ENCODE measurements at regions not wholly inside any gene's neighbourhood (a gene's known extent, or its start where the extent isn't known, plus 50 kb on each side); places are given as distances from the start of the nearest gene placed in this dataset.

DNA sequence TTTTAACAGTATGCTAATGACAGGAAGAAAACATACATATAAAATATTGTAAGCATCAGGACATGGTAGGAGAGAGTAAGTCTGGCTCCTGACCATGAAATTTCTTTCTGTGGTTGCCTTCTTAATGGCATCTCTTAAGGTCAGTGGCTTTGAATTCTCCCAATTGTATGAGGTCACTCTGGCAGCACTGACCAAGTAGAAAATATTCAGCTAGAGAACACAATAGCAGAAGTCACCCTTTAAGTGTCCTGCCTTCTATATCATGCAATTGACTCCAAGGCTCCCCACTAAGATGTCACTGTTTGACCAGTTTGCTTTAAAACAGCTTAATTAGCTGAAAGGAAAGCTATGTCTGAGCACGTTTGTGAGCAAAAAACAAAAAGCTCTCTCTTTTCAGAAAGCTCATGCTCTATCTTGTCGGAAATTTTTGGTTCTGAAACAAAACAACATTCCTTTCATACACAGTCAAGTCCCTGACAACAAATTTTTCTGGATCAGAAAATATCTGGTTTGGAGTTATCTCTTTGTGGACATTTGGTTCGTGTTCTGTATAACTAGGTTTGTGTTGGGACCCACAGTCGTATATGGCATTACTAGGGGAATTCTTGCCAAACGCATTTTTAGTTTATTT lies 120.9 kb upstream of the IFNGR1 start:
- no peak for ATAC-seq
- TF ChIP-seq, protein P1, sequence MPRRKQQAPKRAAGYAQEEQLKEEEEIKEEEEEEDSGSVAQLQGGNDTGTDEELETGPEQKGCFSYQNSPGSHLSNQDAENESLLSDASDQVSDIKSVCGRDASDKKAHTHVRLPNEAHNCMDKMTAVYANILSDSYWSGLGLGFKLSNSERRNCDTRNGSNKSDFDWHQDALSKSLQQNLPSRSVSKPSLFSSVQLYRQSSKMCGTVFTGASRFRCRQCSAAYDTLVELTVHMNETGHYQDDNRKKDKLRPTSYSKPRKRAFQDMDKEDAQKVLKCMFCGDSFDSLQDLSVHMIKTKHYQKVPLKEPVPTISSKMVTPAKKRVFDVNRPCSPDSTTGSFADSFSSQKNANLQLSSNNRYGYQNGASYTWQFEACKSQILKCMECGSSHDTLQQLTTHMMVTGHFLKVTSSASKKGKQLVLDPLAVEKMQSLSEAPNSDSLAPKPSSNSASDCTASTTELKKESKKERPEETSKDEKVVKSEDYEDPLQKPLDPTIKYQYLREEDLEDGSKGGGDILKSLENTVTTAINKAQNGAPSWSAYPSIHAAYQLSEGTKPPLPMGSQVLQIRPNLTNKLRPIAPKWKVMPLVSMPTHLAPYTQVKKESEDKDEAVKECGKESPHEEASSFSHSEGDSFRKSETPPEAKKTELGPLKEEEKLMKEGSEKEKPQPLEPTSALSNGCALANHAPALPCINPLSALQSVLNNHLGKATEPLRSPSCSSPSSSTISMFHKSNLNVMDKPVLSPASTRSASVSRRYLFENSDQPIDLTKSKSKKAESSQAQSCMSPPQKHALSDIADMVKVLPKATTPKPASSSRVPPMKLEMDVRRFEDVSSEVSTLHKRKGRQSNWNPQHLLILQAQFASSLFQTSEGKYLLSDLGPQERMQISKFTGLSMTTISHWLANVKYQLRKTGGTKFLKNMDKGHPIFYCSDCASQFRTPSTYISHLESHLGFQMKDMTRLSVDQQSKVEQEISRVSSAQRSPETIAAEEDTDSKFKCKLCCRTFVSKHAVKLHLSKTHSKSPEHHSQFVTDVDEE (CRISPR knock-in tag; IDR thresholded peaks at IDR 0.05) = no peak
- TF ChIP-seq ZFP3 (CRISPR knock-in tag; IDR thresholded peaks at IDR 0.05) (no peak), OSR1 (CRISPR knock-in tag; IDR thresholded peaks at IDR 0.05) (no peak), TOX (CRISPR knock-in tag; IDR thresholded peaks at IDR 0.05; ENCODE audit: borderline replicate concordance) (no peak), PPARA (CRISPR knock-in tag; IDR thresholded peaks at IDR 0.05; ENCODE audit: borderline replicate concordance) (no peak), ZNF8 (CRISPR knock-in tag; IDR thresholded peaks at IDR 0.05) (no peak), ARNTL (CRISPR knock-in tag; IDR thresholded peaks at IDR 0.05; ENCODE audit: borderline replicate concordance, low read depth) (no peak), ESRRG (CRISPR knock-in tag; IDR thresholded peaks at IDR 0.05) (no peak), CSDC2 (CRISPR knock-in tag; IDR thresholded peaks at IDR 0.05) (no peak), GLIS3 (CRISPR knock-in tag; IDR thresholded peaks at IDR 0.05) (no peak), ZNF70 (CRISPR knock-in tag; IDR thresholded peaks at IDR 0.05) (no peak), BACH2 (CRISPR knock-in tag; IDR thresholded peaks at IDR 0.05; ENCODE audit: borderline replicate concordance) (no peak), ZC3H10 (CRISPR knock-in tag; IDR thresholded peaks at IDR 0.05) (no peak), ZFP30 (CRISPR knock-in tag; IDR thresholded peaks at IDR 0.05) (no peak), SNAI2 (CRISPR knock-in tag; IDR thresholded peaks at IDR 0.05) (no peak), ISL1 (CRISPR knock-in tag; IDR thresholded peaks at IDR 0.05) (no peak)
- TF ChIP-seq, protein P2, sequence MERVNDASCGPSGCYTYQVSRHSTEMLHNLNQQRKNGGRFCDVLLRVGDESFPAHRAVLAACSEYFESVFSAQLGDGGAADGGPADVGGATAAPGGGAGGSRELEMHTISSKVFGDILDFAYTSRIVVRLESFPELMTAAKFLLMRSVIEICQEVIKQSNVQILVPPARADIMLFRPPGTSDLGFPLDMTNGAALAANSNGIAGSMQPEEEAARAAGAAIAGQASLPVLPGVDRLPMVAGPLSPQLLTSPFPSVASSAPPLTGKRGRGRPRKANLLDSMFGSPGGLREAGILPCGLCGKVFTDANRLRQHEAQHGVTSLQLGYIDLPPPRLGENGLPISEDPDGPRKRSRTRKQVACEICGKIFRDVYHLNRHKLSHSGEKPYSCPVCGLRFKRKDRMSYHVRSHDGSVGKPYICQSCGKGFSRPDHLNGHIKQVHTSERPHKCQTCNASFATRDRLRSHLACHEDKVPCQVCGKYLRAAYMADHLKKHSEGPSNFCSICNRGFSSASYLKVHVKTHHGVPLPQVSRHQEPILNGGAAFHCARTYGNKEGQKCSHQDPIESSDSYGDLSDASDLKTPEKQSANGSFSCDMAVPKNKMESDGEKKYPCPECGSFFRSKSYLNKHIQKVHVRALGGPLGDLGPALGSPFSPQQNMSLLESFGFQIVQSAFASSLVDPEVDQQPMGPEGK (CRISPR knock-in tag; IDR thresholded peaks at IDR 0.05; ENCODE audit: borderline replicate concordance) = no peak
- TF ChIP-seq, protein P3, sequence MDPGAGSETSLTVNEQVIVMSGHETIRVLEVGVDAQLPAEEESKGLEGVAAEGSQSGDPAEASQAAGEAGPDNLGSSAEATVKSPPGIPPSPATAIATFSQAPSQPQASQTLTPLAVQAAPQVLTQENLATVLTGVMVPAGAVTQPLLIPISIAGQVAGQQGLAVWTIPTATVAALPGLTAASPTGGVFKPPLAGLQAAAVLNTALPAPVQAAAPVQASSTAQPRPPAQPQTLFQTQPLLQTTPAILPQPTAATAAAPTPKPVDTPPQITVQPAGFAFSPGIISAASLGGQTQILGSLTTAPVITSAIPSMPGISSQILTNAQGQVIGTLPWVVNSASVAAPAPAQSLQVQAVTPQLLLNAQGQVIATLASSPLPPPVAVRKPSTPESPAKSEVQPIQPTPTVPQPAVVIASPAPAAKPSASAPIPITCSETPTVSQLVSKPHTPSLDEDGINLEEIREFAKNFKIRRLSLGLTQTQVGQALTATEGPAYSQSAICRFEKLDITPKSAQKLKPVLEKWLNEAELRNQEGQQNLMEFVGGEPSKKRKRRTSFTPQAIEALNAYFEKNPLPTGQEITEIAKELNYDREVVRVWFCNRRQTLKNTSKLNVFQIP (CRISPR knock-in tag; IDR thresholded peaks at IDR 0.05; ENCODE audit: borderline replicate concordance, low read depth) = no peak
- TF ChIP-seq, protein P4, sequence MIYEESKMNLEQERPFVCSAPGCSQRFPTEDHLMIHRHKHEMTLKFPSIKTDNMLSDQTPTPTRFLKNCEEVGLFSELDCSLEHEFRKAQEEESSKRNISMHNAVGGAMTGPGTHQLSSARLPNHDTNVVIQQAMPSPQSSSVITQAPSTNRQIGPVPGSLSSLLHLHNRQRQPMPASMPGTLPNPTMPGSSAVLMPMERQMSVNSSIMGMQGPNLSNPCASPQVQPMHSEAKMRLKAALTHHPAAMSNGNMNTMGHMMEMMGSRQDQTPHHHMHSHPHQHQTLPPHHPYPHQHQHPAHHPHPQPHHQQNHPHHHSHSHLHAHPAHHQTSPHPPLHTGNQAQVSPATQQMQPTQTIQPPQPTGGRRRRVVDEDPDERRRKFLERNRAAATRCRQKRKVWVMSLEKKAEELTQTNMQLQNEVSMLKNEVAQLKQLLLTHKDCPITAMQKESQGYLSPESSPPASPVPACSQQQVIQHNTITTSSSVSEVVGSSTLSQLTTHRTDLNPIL (CRISPR knock-in tag; IDR thresholded peaks at IDR 0.05; ENCODE audit: low read depth) = no peak
- TF ChIP-seq, protein P5, sequence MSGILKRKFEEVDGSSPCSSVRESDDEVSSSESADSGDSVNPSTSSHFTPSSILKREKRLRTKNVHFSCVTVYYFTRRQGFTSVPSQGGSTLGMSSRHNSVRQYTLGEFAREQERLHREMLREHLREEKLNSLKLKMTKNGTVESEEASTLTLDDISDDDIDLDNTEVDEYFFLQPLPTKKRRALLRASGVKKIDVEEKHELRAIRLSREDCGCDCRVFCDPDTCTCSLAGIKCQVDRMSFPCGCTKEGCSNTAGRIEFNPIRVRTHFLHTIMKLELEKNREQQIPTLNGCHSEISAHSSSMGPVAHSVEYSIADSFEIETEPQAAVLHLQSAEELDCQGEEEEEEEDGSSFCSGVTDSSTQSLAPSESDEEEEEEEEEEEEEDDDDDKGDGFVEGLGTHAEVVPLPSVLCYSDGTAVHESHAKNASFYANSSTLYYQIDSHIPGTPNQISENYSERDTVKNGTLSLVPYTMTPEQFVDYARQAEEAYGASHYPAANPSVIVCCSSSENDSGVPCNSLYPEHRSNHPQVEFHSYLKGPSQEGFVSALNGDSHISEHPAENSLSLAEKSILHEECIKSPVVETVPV (CRISPR knock-in tag; IDR thresholded peaks at IDR 0.05) = no peak

DNA sequence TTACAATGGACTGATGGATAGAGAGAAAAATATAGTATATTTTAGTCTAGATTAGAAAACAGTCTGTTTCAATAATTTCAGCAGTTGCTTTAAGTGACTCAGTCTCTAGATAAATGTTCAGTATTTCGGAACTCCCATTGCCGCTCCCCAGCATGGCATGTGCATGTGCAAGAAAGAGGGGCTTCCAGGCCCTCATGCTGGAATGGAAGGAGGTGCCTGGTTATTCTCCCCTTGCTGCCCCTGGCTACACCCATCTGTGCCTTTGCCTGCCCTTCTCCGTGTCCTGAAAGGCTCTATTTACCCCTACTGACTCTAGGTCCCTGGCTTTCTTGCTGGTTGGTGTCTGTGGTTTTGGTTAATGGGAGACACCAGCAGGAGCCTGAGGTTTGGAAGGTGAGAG lies 115.7 kb upstream of the IFNGR1 start:
- TF ChIP-seq, protein P5 (CRISPR knock-in tag; IDR thresholded peaks at IDR 0.05) = no peak
- TF ChIP-seq GLIS3 (CRISPR knock-in tag; IDR thresholded peaks at IDR 0.05) = no peak
- TF ChIP-seq ZNF8 (CRISPR knock-in tag; IDR thresholded peaks at IDR 0.05) = no peak
- TF ChIP-seq TOX (CRISPR knock-in tag; IDR thresholded peaks at IDR 0.05; ENCODE audit: borderline replicate concordance) = no peak
- TF ChIP-seq PPARA (CRISPR knock-in tag; IDR thresholded peaks at IDR 0.05; ENCODE audit: borderline replicate concordance) = no peak
- TF ChIP-seq ZC3H10 (CRISPR knock-in tag; IDR thresholded peaks at IDR 0.05) = no peak
- no peak for TF ChIP-seq ZFP30 (CRISPR knock-in tag; IDR thresholded peaks at IDR 0.05)
- TF ChIP-seq ISL1 (CRISPR knock-in tag; IDR thresholded peaks at IDR 0.05) = no peak
- TF ChIP-seq, protein P3 (CRISPR knock-in tag; IDR thresholded peaks at IDR 0.05; ENCODE audit: borderline replicate concordance, low read depth) = no peak
- no peak for ATAC-seq

Measured in SK-N-SH treated with all-trans-retinoic acid at 6 μM for 48 hours (cell line).